Loucy (cell line): ENCODE measurements at regions not wholly inside any gene's neighbourhood (a gene's known extent, or its start where the extent isn't known, plus 50 kb on each side); places are given as distances from the start of the nearest gene placed in this dataset.

Source experiments
- EZH2phosphoT487 ChIP-seq: fragments of 200-600 bp; IDR thresholded peaks from 2 replicates; pipeline ENCODE4 v1.6.1; 2018; ENCODE audit warnings: antibody characterized with exemption, mild to moderate bottlenecking, moderate library complexity, borderline replicate concordance
- TF ChIP-seq, protein P1 (sequence below): fragments of 200-600 bp; sonication (generic); conservative IDR thresholded peaks from 2 replicates; pipeline ENCODE4 v1.5.1; 2014; ENCODE audit warnings: mild to moderate bottlenecking, antibody characterized with exemption, low read length

DNA sequence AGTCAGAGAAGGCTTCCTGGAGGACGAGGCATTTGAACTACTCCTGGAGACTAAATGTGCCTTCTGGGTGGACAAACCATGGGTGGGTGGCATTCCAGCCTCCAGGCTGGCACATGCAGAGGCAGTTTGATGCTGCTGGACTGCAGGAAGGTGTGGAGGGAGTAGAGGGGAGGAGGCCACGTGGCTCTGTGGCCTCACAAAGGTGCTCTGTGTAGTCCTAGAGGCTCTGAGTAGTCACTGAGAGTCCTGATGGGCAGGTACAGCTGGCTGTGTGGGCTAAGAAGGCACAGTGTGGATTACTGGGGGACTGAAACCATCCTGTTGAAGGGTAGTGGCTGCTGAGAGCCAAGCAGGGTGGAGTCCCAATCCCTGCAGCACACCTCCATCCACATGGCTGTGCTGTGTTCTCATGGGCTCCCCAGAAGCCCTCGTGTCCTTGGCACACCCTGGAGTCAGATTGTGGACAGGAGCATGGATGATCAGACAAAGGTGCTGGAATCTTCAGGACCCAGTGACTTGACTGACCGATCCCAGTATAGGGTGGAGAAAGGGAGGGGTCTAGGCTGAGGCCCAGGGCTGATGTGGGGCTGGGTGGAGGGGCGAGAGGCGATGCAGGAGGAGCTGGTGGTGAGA is 87.4 kb upstream of the HS6ST1 start:
- TF ChIP-seq, protein P1, sequence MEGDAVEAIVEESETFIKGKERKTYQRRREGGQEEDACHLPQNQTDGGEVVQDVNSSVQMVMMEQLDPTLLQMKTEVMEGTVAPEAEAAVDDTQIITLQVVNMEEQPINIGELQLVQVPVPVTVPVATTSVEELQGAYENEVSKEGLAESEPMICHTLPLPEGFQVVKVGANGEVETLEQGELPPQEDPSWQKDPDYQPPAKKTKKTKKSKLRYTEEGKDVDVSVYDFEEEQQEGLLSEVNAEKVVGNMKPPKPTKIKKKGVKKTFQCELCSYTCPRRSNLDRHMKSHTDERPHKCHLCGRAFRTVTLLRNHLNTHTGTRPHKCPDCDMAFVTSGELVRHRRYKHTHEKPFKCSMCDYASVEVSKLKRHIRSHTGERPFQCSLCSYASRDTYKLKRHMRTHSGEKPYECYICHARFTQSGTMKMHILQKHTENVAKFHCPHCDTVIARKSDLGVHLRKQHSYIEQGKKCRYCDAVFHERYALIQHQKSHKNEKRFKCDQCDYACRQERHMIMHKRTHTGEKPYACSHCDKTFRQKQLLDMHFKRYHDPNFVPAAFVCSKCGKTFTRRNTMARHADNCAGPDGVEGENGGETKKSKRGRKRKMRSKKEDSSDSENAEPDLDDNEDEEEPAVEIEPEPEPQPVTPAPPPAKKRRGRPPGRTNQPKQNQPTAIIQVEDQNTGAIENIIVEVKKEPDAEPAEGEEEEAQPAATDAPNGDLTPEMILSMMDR = no peak
- TF ChIP-seq EZH2phosphoT487 = no peak
